ENCODE measurements at regions not wholly inside any gene's neighbourhood (a gene's known extent, or its start where the extent isn't known, plus 50 kb on each side); places are given as distances from the start of the nearest gene placed in this dataset.

GRCh38 chr3:72597756-72598195, 250.5 kb downstream of the SHQ1 start:
- peaks cover 10% of the 10 kb centered on the region for H3K4me1 ChIP-seq (ENCODE audit: control insufficient read depth, insufficient read depth, low read length)

GRCh38 chr3:72597043-72597442, 251.2 kb downstream of the SHQ1 start:
- Histone ChIP-seq H3K27me3 (ENCODE audit: control insufficient read depth, insufficient read depth, low read length) (no peaks in the 10 kb centered on the region), H3K9me3 (ENCODE audit: control insufficient read depth, insufficient read depth, low read length) (no peaks in the 10 kb centered on the region), H3K36me3 (ENCODE audit: control insufficient read depth, insufficient read depth, low read length) (no peaks in the 10 kb centered on the region), H3K4me1 (ENCODE audit: control insufficient read depth, insufficient read depth, low read length) (peaks cover 13% of the 10 kb centered on the region), H3K9ac (ENCODE audit: low read depth, low read length) (no peak overlapping the region), H3K4me3 (ENCODE audit: low read depth, low read length) (no peak overlapping the region)

More at GRCh38 chr3:72597756-72598195, 250.5 kb downstream of the SHQ1 start:
- Histone ChIP-seq H3K9ac (ENCODE audit: low read depth, low read length) (no peak overlapping the region), H3K9me3 (ENCODE audit: control insufficient read depth, insufficient read depth, low read length) (no peaks in the 10 kb centered on the region), H3K36me3 (ENCODE audit: control insufficient read depth, insufficient read depth, low read length) (no peaks in the 10 kb centered on the region), H3K27me3 (ENCODE audit: control insufficient read depth, insufficient read depth, low read length) (no peaks in the 10 kb centered on the region), H3K4me3 (ENCODE audit: low read depth, low read length) (peak overlapping the region; percentile 11)

GRCh38 chr3:72595927-72596610, 252.2 kb downstream of the SHQ1 start:
- Histone ChIP-seq H3K4me3 (ENCODE audit: low read depth, low read length) (no peak overlapping the region), H3K4me1 (ENCODE audit: control insufficient read depth, insufficient read depth, low read length) (peaks cover 22% of the 10 kb centered on the region), H3K27me3 (ENCODE audit: control insufficient read depth, insufficient read depth, low read length) (no peaks in the 10 kb centered on the region), H3K9ac (ENCODE audit: low read depth, low read length) (no peak overlapping the region), H3K36me3 (ENCODE audit: control insufficient read depth, insufficient read depth, low read length) (no peaks in the 10 kb centered on the region), H3K9me3 (ENCODE audit: control insufficient read depth, insufficient read depth, low read length) (no peaks in the 10 kb centered on the region)

GRCh38 chr3:72595376-72595775, 252.9 kb downstream of the SHQ1 start:
- Histone ChIP-seq H3K4me1 (ENCODE audit: control insufficient read depth, insufficient read depth, low read length) (peaks cover 27% of the 10 kb centered on the region), H3K27me3 (ENCODE audit: control insufficient read depth, insufficient read depth, low read length) (no peaks in the 10 kb centered on the region), H3K9ac (ENCODE audit: low read depth, low read length) (no peak overlapping the region), H3K4me3 (ENCODE audit: low read depth, low read length) (no peak overlapping the region), H3K9me3 (ENCODE audit: control insufficient read depth, insufficient read depth, low read length) (no peaks in the 10 kb centered on the region), H3K36me3 (ENCODE audit: control insufficient read depth, insufficient read depth, low read length) (no peaks in the 10 kb centered on the region)

GRCh38 chr3:72594615-72595215, 253.5 kb downstream of the SHQ1 start:
- Histone ChIP-seq H3K4me3 (ENCODE audit: low read depth, low read length) (no peak overlapping the region), H3K27me3 (ENCODE audit: control insufficient read depth, insufficient read depth, low read length) (no peaks in the 10 kb centered on the region), H3K9me3 (ENCODE audit: control insufficient read depth, insufficient read depth, low read length) (no peaks in the 10 kb centered on the region), H3K9ac (ENCODE audit: low read depth, low read length) (no peak overlapping the region), H3K36me3 (ENCODE audit: control insufficient read depth, insufficient read depth, low read length) (no peaks in the 10 kb centered on the region), H3K4me1 (ENCODE audit: control insufficient read depth, insufficient read depth, low read length) (peaks cover 29% of the 10 kb centered on the region)

DNA sequence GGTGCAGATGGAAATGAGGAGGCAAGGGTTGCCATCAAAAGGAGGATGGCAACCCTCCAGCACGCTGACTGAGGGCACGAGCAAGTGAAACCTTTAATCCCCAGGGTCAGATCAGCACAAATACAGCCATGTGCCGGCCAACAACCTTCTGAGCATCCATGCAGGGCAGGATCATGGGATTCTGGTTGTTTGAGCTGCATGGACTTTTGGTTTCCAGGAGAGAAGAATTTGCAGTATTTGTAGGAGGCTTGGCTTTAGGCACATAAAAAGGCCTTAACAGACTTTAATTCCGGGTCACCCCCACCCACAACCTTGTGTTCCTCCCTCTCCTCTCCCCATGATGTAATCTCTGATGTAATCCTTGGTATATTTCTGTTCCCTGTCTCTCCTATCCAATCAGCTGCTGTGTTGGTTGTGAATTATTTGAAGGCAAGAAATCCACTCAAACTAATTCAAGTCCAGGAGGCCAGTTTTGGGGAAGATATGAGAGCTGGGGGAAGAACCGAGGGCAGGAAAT, 254.3 kb downstream of the SHQ1 start:
- no peak overlapping the region for H3K9ac ChIP-seq (ENCODE audit: low read depth, low read length)
- no peaks in the 10 kb centered on the region for H3K36me3 ChIP-seq (ENCODE audit: control insufficient read depth, insufficient read depth, low read length)
- H3K4me3 ChIP-seq (ENCODE audit: low read depth, low read length), result no peak overlapping the region
- peaks cover 7% of the 10 kb centered on the region for H3K27me3 ChIP-seq (ENCODE audit: control insufficient read depth, insufficient read depth, low read length)
- peaks cover 29% of the 10 kb centered on the region for H3K4me1 ChIP-seq (ENCODE audit: control insufficient read depth, insufficient read depth, low read length)
- no peaks in the 10 kb centered on the region for H3K9me3 ChIP-seq (ENCODE audit: control insufficient read depth, insufficient read depth, low read length)

DNA sequence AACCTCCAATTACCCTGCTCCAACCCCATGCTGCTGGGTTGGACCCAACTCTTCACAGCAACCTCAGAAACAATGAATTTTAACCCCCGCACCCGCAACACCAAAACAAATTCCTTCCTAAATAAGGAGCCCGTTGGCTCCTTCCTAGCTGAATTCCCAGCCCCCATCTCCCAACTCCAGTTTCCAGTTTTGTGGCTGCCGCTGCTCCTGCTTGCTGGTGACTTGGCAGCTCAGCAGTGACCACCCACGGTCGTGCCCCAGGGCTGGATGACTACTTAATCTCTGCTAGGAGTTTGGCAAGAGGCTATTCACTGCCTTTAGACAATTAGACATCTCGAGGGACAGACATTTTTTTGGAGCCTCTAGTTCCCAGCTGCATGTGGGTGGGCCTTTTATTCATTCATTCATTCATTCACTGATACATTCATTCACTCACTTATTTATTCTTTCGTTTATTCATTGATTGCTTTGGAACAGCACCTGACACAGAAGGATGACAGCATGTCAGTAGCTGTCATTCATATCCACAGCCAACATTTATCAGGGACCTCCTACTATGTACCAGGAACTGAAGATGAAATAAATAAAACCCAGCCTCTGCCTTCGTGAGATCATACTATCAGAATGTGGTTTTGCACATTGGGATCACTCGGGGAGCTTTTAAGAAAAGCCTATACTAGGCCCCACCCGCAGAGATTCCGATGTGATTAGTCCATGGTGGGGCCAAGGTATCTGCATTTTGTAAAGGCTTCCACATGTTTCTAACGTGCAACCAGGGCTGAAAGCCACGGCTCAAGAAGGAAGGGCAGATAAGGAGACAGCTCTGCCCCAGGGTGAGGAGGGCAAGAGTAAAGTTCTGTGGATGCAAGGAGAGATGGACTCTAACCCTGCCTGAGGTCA, 256.5 kb downstream of the SHQ1 start:
- Histone ChIP-seq H3K9ac (ENCODE audit: low read depth, low read length) (no peak overlapping the region), H3K36me3 (ENCODE audit: control insufficient read depth, insufficient read depth, low read length) (no peaks in the 10 kb centered on the region), H3K9me3 (ENCODE audit: control insufficient read depth, insufficient read depth, low read length) (no peaks in the 10 kb centered on the region), H3K4me3 (ENCODE audit: low read depth, low read length) (no peak overlapping the region), H3K27me3 (ENCODE audit: control insufficient read depth, insufficient read depth, low read length) (peaks cover 9% of the 10 kb centered on the region), H3K4me1 (ENCODE audit: control insufficient read depth, insufficient read depth, low read length) (peaks cover 18% of the 10 kb centered on the region)

DNA sequence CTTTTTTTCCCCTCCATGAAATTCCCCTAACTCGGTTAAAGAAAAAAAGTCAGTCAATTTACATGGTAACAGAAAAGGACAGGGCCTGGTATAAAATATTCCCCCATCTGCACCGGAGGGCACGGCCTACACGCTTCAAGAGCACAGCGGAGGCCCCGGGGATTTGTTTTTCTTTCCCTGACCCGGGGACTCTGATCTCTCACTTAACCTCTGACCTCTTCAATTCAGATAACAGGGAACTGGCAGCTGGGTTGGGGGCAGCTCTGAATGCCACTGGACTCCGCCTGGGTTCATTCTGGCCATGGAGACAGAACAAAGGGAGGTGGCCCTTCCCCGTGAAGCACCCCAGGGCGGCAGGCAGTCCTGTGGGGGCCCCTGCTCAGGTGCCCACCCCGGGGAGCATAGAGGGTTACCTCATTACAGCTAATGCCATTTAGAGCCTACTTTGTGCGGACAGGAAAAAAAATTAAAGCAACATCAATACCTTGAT, 257.5 kb downstream of the SHQ1 start:
- Histone ChIP-seq H3K9me3 (ENCODE audit: control insufficient read depth, insufficient read depth, low read length) (no peaks in the 10 kb centered on the region), H3K36me3 (ENCODE audit: control insufficient read depth, insufficient read depth, low read length) (no peaks in the 10 kb centered on the region), H3K9ac (ENCODE audit: low read depth, low read length) (no peak overlapping the region), H3K4me1 (ENCODE audit: control insufficient read depth, insufficient read depth, low read length) (peaks cover 18% of the 10 kb centered on the region), H3K4me3 (ENCODE audit: low read depth, low read length) (no peak overlapping the region), H3K27me3 (ENCODE audit: control insufficient read depth, insufficient read depth, low read length) (peaks cover 10% of the 10 kb centered on the region)

DNA sequence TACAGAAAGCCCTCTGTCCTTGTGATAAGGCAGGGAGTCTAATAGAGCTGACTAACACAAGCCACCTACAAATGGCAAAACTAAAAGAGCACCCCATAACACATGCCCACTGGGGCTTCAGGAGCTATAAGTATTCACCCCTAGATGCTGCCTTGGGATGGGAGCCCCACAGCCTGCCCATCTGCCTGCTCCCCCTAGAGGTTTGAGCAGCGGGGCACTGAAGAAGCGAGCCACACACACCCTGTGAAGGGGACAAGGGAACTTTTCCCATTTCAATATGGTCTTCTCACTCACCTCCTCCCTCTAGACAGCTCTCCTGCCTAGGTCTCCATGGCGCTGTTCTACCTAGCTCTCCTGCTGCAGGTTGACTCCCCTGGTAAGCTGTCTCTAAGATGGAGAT, 261.0 kb downstream of the SHQ1 start:
- Histone ChIP-seq H3K9ac (ENCODE audit: low read depth, low read length) (no peak overlapping the region), H3K36me3 (ENCODE audit: control insufficient read depth, insufficient read depth, low read length) (no peaks in the 10 kb centered on the region), H3K4me3 (ENCODE audit: low read depth, low read length) (no peak overlapping the region), H3K9me3 (ENCODE audit: control insufficient read depth, insufficient read depth, low read length) (no peaks in the 10 kb centered on the region), H3K4me1 (ENCODE audit: control insufficient read depth, insufficient read depth, low read length) (peaks cover 25% of the 10 kb centered on the region), H3K27me3 (ENCODE audit: control insufficient read depth, insufficient read depth, low read length) (peaks cover 11% of the 10 kb centered on the region)

- H3K9ac ChIP-seq (ENCODE audit: low read depth, low read length), result no peak overlapping the region
- peaks cover 24% of the 10 kb centered on the region for H3K4me1 ChIP-seq (ENCODE audit: control insufficient read depth, insufficient read depth, low read length)
- H3K27me3 ChIP-seq (ENCODE audit: control insufficient read depth, insufficient read depth, low read length), result peaks cover 11% of the 10 kb centered on the region
- no peaks in the 10 kb centered on the region for H3K36me3 ChIP-seq (ENCODE audit: control insufficient read depth, insufficient read depth, low read length)
- H3K4me3 ChIP-seq (ENCODE audit: low read depth, low read length), result no peak overlapping the region
- no peaks in the 10 kb centered on the region for H3K9me3 ChIP-seq (ENCODE audit: control insufficient read depth, insufficient read depth, low read length)
Measured at GRCh38 chr3:72586694-72587093, 261.6 kb downstream of the SHQ1 start.

GRCh38 chr3:72585966-72586365, 262.3 kb downstream of the SHQ1 start:
- Histone ChIP-seq H3K4me3 (ENCODE audit: low read depth, low read length) (no peak overlapping the region), H3K27me3 (ENCODE audit: control insufficient read depth, insufficient read depth, low read length) (peaks cover 11% of the 10 kb centered on the region), H3K9ac (ENCODE audit: low read depth, low read length) (no peak overlapping the region), H3K36me3 (ENCODE audit: control insufficient read depth, insufficient read depth, low read length) (no peaks in the 10 kb centered on the region), H3K9me3 (ENCODE audit: control insufficient read depth, insufficient read depth, low read length) (no peaks in the 10 kb centered on the region), H3K4me1 (ENCODE audit: control insufficient read depth, insufficient read depth, low read length) (peaks cover 24% of the 10 kb centered on the region)
